ENCODE measurements at regions not wholly inside any gene's neighbourhood (a gene's known extent, or its start where the extent isn't known, plus 50 kb on each side); places are given as distances from the start of the nearest gene placed in this dataset.

- Mint-ChIP-seq H3K9me3 (peaks cover 34% of the 10 kb centered on the region), H3K27me3 (ENCODE audit: insufficient read depth) (no peaks in the 10 kb centered on the region), H3K4me1 (ENCODE audit: low read depth) (no peaks in the 10 kb centered on the region), H3K36me3 (ENCODE audit: low read depth) (no peaks in the 10 kb centered on the region), H3K4me3 (no peak overlapping the region), H3K27ac (no peak overlapping the region)
- TF ChIP-seq, protein P1, sequence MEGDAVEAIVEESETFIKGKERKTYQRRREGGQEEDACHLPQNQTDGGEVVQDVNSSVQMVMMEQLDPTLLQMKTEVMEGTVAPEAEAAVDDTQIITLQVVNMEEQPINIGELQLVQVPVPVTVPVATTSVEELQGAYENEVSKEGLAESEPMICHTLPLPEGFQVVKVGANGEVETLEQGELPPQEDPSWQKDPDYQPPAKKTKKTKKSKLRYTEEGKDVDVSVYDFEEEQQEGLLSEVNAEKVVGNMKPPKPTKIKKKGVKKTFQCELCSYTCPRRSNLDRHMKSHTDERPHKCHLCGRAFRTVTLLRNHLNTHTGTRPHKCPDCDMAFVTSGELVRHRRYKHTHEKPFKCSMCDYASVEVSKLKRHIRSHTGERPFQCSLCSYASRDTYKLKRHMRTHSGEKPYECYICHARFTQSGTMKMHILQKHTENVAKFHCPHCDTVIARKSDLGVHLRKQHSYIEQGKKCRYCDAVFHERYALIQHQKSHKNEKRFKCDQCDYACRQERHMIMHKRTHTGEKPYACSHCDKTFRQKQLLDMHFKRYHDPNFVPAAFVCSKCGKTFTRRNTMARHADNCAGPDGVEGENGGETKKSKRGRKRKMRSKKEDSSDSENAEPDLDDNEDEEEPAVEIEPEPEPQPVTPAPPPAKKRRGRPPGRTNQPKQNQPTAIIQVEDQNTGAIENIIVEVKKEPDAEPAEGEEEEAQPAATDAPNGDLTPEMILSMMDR (IDR thresholded peaks at IDR 0.05): no peak
- no peak for DNase-seq
Observed at GRCh38 chr3:35045118-35045517, 594.2 kb upstream of the ARPP21 start.

GRCh38 chr3:35064761-35065160, 574.6 kb upstream of the ARPP21 start:
- Mint-ChIP-seq H3K9me3 (peaks cover 29% of the 10 kb centered on the region), H3K36me3 (ENCODE audit: low read depth) (no peaks in the 10 kb centered on the region; the same call in 1 of the 2 replicates), H3K4me3 (no peak overlapping the region), H3K27me3 (ENCODE audit: insufficient read depth) (no peaks in the 10 kb centered on the region), H3K4me1 (ENCODE audit: low read depth) (no peaks in the 10 kb centered on the region), H3K27ac (no peak overlapping the region)
- TF ChIP-seq, protein P1 (IDR thresholded peaks at IDR 0.05): no peak
- DNase-seq: no peak

- no peaks in the 10 kb centered on the region for H3K4me1 Mint-ChIP-seq (ENCODE audit: low read depth)
- H3K9me3 Mint-ChIP-seq: peaks cover 30% of the 10 kb centered on the region
- TF ChIP-seq, protein P1 (IDR thresholded peaks at IDR 0.05): no peak
- no peak overlapping the region for H3K4me3 Mint-ChIP-seq
- no peaks in the 10 kb centered on the region; the same call in 1 of the 2 replicates for H3K36me3 Mint-ChIP-seq (ENCODE audit: low read depth)
- no peak overlapping the region for H3K27ac Mint-ChIP-seq
- H3K27me3 Mint-ChIP-seq (ENCODE audit: insufficient read depth): no peaks in the 10 kb centered on the region
- no peak for DNase-seq
Observed at GRCh38 chr3:35065891-35066290, 573.4 kb upstream of the ARPP21 start.

DNA sequence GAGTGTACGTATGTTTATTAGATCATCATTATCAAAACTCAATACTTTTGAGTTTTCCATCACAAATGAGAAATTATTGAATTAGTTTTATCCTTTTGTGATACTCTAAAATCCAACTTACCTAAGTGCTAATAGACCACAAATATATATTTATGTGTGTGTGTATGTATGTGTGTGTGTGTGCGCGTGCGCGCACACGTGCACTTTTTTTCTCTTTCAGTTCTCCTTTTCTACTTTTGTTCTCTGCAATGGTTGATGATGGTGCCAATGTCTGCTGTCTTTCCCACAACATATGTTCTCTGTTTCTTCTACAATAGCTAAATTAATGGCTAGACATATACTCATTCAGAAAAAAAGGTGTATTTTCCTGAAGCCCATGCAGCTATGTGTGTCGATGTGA, 571.6 kb upstream of the ARPP21 start:
- Mint-ChIP-seq H3K9me3 (peaks cover 28% of the 10 kb centered on the region), H3K4me3 (no peak overlapping the region), H3K4me1 (ENCODE audit: low read depth) (no peaks in the 10 kb centered on the region), H3K27me3 (ENCODE audit: insufficient read depth) (no peaks in the 10 kb centered on the region), H3K27ac (no peak overlapping the region), H3K36me3 (ENCODE audit: low read depth) (no peaks in the 10 kb centered on the region; the same call in 1 of the 2 replicates)
- TF ChIP-seq, protein P1 (IDR thresholded peaks at IDR 0.05): no peak
- DNase-seq: no peak

DNA sequence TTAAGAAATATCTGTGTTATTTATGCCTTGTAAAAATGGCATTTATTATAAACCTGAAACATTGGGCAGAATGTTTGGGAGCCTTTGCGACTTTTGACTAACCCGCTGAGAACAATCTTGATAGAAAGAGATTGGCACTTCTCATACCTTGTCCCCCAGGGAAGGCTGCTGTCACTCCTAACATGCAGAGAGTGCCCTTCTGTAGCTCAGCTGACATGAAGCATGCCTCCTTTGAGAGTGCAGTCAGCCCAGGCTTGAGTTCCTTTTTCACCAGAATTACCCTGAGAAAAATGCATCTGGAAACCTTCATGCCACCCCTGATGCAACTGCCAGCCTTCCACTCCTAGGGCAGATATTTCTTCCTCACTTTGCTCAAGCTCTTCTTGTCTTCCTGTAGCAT, 569.2 kb upstream of the ARPP21 start:
- Mint-ChIP-seq H3K9me3 (peaks cover 18% of the 10 kb centered on the region), H3K27me3 (ENCODE audit: insufficient read depth) (no peaks in the 10 kb centered on the region), H3K4me1 (ENCODE audit: low read depth) (no peaks in the 10 kb centered on the region), H3K4me3 (no peak overlapping the region), H3K36me3 (ENCODE audit: low read depth) (no peaks in the 10 kb centered on the region; the same call in 1 of the 2 replicates), H3K27ac (no peak overlapping the region)
- DNase-seq: no peak
- TF ChIP-seq, protein P1 (IDR thresholded peaks at IDR 0.05): no peak

GRCh38 chr3:35071772-35072171, 567.6 kb upstream of the ARPP21 start:
- no peak for DNase-seq
- H3K4me3 Mint-ChIP-seq: no peak overlapping the region
- H3K27me3 Mint-ChIP-seq (ENCODE audit: insufficient read depth): no peaks in the 10 kb centered on the region

More at GRCh38 chr3:35071772-35072171, 567.6 kb upstream of the ARPP21 start:
- H3K36me3 Mint-ChIP-seq (ENCODE audit: low read depth): no peaks in the 10 kb centered on the region
- H3K27ac Mint-ChIP-seq: no peak overlapping the region
- TF ChIP-seq, protein P1 (IDR thresholded peaks at IDR 0.05): no peak
- no peaks in the 10 kb centered on the region for H3K4me1 Mint-ChIP-seq (ENCODE audit: low read depth)
- peaks cover 17% of the 10 kb centered on the region for H3K9me3 Mint-ChIP-seq
